Activated CD4-positive, alpha-beta T cell treated with anti-CD3 and anti-CD28 coated beads, Interleukin-2, amount 50 U/mL, for 48 hours (primary cell): ENCODE measurements at regions not wholly inside any gene's neighbourhood (a gene's known extent, or its start where the extent isn't known, plus 50 kb on each side); places are given as distances from the start of the nearest gene placed in this dataset.
"Not testable (repeated sequence)": the region's sequence is repeated elsewhere in the genome, so short reads cannot be mapped to it uniquely, and the experiment has no call there.

Source experiments
- DNase-seq, 2 experiments: peaks; one replicate each; pipeline ENCODE4 v3.0.0-alpha.2; 2020

DNA sequence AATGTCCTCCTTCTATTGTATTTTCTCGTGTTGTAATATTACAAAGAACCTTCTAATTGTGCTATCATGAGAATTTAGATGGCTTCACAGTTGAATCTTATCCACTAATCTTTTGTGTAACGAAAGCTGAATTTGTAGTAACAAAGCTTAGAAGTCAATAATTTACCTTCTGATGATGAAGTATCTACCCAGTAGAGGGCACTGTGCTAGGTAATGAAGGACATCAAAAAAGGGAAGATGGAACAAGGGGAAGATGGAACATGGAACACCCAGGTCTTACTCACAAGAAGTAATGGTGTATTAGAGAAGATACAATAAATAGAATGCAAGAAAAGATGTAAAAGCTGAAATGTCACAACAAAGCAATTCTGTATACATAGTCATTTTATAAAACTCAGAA lies 131.0 kb upstream of the CCNG1 start:
- DNase-seq = no peak

DNA sequence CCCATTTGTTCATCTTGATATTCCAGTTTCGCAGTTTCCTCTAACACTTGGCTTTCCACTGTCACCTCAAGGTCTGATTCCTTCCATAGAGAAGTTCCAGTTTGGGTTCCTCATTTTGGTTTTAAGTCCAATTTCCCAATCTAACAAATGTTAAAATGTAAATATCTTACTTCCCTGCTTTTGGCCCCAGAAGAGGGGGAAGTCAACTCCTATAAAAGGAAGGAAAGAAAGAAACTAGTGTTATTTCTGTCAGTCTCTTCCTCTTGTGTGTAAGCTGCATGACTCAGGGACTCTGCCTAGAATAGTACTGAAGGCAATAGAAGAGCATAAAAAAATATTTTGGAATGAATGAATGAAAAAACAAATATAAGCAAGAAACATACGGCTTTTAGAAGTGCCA lies 127.5 kb upstream of the CCNG1 start:
- no peak for DNase-seq

DNA sequence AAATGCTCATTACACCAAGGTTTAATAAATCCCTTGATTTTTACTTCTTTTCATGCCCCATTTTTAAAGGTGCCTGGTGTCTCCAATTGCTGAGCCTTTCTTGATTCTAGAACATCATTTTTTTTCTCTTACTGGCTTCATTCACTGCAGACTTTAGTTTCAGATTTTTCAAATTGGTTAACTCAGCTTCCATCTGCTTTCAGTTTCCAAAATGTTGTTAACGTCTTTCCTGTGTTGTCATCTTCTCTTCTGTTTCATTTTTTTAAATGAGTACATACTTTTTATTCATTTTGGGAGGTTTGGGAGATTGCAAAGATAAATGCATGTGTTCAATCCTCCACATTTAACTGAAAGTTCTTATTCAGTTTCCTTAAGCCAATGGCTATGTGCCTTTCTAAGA lies 126.4 kb upstream of the CCNG1 start:
- DNase-seq = no peak

DNA sequence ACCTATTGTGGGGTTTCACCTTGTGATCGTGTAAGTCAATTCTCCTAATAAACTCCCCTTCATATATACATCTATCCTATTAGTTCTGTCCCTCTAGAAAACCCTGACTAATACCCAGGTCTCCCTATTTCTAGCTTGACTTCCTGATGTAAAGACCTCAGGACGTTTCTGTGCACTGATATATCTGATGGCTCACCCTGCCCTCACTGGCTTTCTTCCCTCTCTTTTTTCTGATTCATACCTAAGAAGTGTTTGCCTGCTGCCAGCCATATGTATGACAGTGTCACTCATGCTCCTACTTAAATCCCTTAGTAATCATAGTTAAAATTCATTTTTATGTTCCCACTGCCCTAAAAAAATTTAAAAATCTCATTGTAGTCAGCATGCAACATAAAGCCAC lies 124.8 kb upstream of the CCNG1 start:
- no peak for DNase-seq

DNA sequence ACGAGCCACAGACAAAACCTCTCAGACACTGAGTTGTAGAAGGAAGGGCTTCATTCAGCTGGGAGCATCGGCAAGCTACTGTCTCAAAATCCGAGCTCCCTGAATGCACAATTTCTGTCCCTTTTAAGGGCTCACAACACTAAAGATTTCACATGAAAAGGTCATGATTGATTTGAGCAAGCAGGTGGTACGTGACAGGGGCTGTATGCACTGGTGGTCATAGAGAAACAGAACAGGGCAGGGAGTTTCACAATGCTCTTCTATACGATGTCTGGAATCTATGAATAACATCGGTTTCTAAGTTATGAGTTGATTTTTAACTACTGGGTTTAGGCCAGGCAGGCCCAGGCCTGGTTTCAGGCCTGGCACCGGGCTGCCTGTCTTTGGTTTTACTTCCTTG lies 124.3 kb upstream of the CCNG1 start:
- DNase-seq = not testable (repeated sequence)

DNA sequence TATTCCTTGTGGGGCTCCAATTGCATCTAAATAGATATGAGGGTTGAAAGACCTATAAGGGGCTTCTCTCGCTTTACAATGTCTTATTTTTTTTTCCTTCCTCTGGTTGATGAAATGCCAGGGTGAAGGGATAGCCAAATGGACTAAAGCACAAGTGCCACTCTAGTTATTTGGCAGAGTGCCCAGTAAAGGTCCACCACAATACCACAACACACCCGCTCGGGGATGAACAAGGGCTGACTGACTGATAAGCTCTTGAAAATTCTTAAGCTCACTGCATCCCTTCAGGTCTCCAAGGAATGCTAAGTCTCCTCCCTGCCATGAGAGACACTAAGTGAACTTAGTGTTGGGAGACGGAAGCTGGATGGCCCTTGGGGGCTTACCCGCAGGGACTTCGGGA lies 121.0 kb upstream of the CCNG1 start:
- not testable (repeated sequence) for DNase-seq

DNA sequence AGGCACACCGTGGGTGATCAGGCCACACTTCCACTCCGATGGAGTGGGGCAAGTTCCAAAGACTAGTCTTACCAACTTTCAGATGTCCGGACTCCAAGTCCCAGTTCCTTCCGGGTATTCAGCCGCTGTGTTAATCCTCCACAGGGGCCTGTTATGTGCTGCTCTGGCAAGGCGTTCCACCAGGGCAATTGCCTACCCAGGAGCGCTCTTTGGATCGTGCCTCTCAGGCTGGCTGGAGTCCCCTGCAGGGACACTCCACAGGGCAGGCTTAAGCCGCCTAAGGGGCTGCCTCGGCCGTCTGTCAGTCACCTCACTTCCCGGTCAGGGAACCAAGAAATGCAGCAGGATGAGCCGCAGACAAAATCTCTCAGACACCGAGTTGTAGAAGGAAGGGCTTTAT lies 118.7 kb upstream of the CCNG1 start:
- DNase-seq = no peak

DNA sequence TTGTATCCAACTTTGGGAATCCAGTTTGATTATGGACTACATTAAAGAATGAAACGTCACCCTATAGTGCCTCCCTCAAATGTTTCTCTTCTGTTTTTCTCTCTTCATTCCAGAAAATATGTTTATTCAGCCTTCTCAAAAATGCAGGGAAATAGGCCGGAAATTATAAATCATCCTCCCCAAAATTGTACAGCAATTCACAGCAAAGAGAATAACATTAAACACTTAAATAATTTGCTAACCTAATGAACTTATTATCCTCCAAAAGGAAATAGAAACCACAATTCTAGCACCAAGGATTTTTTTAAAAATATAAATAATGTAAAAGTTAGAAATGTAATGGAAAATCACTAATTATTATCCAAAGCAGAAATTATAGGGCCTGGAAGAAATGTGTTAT lies 115.9 kb upstream of the CCNG1 start:
- DNase-seq = no peak

DNA sequence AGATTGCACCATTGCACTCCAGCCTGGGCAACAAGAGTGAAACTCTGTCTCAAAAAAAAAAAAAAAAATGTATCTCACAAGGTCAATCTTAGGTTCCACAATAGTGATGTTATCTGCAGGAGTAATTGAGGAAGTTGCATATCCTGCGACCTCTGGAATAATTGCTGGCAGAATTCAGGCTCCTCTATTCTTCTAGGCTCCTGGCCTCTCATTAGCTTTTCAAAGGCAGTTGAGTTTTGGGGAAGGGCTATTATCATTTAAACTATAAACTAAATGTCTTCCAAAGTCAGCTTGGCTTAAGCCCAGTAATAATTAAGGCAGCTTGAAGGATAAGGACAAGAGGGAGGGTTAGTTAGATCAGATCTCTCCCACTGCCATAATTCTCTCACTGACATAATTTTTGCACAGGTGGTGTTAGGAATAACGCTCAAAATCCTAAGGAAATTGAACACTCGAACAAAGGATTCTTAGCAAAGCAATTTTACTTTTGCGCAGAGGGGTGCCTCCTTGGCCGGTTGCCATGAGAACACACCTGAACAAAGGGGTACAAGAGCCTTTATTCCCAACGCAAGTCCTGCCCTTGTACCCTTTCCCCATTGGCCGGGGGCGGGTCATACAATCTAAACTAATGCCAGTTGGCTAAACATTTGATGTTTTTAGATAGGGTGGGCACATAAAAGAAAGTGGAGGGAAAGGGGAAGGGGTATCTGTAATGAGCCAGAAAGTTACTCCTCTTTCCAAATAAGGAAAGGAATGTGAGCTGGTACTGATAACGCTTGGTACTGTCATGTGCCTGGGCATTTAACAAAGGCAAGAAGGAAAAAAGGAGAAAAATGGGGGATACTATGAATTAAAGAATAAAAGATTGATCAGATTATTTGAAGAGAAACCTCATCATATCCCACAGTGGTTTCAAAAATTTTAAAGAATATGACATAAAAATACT lies 106.4 kb upstream of the CCNG1 start:
- no peak for DNase-seq

DNA sequence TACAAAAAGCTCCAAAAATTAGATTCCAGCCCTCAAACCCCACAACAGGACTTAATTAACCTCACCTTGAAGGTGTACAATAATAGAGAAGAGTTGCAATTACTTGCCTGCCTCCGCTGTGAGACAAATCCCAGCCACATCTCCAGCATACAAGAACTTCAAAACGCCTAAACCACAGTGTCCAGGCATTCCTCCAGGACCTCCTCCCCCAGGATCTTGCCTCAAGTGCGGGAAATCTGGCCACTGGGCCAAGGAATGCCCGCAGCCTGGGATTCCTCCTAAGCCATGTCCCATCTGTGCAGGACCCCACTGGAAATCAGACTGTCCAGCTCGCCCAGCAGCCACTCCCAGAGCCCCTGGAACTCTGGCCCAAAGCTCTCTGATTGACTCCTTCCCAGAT lies 101.3 kb upstream of the CCNG1 start:
- not testable (repeated sequence) for DNase-seq

DNA sequence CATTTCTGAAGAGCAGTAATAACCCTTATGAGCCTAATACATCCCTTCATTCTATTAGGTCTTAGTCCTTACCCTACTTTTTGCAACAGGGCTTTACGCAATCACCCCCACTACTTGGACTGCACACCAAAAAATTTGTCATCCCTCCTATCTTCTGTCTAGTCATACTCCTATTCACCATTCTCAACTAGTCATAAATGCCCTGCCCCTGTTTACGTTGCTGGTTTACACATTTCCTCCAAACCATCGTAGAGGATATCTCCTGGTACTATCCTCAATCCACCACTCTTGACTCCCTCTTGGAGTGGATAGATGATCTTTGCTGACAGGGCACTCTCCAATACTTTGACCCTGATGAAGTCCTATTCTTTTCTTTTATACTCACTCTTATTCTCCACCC lies 98.2 kb upstream of the CCNG1 start:
- no peak for DNase-seq

DNA sequence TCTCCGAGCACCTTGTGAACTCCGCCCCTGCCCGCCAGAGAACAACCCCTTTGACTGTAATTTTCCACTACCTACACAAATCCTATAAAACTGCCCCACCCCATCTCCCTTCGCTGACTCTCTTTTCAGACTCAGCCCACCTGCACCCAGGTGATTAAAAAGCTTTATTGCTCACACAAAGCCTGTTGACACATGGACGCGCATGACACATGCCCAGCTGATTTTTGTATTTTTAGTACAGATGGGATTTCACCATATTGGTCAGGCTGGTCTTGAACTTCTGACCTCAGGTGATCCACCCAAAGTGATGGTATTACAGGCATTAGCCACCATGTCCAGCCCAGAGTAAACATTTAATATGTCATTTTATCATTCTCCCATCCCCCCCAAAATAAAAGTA lies 97.0 kb upstream of the CCNG1 start:
- DNase-seq = not testable (repeated sequence)

DNA sequence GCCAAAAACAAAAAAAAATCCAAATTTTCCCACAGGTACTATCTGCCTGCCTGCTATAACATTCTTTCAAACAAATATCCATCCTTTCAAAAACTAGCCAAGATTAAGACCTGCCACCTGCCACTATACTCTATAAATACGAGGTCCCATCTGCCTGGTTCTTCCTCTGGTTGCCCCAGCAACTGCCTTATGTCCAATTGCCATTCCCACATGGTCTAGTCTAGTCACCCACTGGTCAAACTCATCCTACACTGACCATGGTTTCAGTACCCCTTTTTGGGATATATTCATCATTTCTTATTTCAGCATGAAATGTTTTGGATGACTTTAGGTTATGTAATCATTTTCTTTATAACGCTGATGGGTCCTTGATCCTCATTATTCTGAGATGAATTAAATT lies 95.1 kb upstream of the CCNG1 start:
- no peak for DNase-seq

DNA sequence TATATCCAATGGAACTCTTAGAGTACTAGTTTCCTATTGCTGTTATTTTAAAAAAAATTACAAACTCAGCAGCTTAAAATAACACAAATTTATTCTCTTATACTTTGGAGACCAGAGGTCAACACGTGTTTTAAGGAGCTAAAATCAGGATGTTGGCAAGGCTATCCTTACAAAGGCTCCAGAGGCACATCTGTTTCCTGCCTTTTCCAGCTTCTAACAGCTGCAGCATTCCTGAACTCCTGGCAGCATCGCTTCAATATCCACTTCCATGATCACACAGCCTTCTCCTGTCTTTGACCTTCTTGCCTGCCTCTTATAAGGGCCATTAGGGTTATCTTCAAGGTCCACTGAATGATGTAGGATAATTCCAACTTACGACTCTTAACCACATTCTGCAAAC lies 92.2 kb upstream of the CCNG1 start:
- DNase-seq = no peak

DNA sequence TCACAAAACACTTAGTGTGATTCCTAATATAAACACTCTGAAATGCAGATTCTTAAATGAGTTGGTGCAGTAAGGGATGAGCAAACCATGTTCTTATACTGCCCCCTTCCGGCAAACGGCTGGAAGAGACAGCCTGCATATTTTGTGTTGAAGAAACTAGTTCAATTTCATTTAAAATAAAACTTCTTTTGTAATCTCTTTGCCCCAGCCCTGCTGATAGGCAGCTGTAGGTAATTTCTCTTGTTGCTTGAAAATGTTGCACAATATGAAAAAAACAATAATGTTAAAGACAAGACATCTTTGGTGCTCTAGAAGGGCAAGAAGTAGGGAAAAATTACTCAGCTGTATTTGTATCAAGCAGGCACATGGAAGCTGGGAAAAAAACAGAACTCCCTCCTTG lies 89.7 kb upstream of the CCNG1 start:
- peak; percentile 45 to 57 for DNase-seq

DNA sequence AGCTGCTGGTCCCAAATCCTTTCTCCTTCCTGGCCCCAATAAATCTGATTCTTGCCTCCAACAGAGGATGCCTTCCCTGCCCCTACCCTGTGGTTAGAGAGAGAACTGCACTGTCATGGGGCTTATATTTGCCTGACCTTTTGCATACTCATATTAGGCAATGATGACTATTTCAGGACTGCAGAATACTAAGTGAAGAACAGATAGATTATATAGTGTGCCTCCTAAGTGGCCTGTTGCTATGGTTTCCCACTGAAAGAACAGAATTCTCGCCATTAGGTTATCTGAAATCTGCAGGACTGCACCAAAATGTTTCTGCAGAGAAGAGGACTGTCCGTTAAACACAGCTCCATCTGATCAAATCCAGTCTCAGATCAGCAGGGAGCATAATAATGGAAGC lies 87.3 kb upstream of the CCNG1 start:
- DNase-seq = no peak

DNA sequence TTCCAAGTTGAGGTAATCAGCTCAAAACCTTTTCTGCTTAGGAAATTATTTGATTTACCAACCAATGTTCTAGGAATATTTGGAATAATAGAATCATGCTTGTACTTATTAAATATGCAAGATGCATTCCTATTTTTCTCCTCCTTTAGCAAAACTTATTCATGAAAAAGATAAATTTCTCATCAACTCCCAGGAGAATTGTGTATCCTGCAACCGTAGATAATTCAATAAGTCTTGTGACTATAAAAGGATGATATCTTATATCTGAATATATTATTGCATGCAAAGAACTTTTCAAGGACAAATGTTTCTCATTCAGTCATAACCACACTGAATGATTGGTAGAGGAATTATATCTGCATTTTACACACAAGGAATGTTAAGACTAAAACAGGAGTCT lies 84.9 kb upstream of the CCNG1 start:
- DNase-seq = no peak

DNA sequence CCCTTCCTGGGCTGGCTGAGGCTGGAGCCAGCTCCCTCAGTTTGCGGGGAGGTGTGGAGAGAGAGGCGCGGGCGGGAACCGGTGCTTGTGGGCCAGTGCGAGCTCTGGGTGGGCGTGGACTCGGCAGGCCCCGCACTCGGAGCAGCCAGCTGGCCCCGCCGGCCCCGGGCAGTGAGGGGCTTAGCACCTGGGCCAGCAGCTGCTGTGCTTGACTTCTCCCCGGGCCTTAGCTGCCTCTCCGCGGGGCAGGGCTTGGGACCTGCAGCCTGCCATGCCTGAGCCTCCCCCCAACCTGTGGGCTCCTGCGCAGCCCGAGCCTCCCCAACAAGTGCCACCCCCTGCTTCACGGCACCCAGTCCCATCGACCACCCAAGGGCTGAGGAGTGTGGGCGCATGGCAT lies 81.6 kb upstream of the CCNG1 start:
- DNase-seq = not testable (repeated sequence)

DNA sequence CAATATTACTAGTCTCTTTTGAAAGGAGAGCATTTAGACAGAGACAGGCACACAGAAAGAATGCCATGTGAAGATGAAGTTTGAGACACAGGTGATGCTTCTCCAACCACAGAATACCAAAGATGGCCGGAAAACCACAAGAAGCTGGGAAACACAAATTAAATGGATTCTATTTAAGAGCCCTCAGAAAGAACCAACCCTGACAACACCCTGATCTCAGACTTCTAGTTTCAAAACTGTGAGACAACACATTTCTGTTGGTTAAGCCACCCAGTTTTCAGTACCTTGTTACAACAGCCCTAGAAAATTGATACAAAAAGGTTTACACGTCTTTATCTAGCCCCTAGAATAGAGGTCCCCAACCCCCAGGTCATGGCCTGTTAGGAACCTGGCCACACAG lies 79.8 kb upstream of the CCNG1 start:
- no peak for DNase-seq

DNA sequence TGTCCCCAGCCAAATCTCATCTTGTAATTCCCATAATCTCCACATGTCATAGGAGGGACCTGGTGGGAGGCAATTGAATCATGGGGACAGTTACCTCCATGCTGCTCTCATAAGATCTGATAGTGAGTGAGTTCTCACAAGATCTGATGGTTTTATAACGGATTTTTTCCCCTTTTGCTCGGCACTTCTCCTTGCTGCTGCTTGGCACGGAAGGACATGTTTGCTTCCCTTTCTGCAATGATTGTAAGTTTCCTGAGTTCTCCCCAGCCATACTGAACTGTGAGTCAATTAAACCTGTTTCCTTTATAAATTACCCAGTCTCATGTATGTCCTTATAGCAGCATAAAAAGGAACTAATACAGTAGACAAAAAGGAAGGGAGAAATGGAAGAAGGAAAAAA lies 76.7 kb upstream of the CCNG1 start:
- no peak for DNase-seq

DNA sequence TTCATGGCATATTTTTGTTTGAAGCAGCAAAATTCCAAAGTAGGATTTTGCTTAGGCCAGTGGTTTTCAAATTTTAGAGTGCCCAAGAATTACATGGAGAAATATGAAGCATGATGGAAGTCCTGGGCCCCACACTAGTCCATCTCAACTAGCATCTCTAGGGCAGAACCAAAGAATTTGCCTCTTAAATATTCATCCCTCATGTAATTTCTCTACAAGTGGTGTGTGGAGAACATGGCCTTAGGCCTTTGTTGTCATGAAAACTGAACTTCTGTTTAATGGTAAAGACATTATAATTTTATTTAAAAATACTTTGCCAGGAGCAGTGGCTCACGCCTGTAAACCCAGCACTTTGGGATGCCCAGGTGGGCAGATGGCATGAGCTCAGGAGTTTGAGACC lies 75.9 kb upstream of the CCNG1 start:
- no peak for DNase-seq

DNA sequence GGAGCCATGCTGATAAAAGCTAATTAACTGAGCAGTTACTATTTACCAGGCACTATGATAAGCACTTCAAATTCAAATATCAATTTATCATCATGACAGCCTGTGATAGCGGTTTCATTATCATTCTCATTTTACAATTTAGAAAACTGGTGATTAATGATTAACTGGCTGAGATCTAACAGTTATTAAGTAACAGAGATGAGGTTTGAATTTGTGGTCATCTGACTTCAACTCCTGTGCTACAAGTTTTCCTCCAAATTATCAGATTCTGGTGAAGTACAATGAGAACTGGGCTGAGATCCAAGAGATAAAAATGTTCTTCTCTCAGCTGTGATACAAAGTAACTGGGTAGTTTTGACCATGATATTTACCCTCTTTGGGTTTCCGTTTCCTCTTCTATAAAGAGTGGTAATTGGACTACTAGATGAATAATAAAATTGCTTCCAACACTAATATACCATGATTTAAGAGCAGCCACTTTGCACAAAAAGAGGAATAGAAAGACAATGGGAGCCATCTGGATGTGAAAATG lies 74.5 kb upstream of the CCNG1 start:
- no peak for DNase-seq

DNA sequence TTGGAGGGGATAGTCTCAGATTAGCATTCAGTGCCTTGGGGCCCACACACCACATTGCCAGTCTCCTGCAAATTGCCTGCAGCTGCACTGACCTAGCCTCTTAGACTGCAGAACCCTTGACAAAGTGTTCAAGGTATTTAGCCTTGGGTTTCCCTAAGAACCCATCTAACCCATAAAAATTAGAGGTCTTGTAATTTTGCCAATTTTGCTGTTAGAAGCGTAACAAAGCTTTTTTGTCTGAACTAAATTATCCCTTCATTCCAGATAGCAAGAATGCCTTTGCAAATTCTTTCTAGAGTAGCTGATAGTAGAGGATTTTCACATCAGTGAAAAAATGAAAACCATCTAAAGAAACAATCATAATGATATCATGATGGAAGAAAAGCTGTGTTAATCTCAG lies 74.0 kb upstream of the CCNG1 start:
- DNase-seq = no peak

DNA sequence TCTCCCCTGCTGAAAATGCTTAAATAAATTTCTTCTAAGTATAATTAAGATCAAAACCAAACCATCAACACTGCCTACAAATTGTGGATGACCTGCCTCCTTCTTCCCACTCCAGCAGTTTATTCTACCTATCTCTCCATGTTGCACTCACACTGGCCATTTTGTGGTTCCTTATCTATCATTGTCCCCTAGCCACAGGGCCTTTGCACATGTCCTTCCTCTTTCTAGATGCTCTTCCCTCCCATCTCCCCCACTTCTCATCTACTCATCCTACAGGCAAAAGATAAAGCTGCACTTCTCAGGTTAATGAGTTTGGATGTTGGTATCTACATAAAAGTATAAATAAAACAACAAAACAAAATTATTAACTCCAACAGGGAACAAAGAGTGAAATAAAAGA lies 70.6 kb upstream of the CCNG1 start:
- DNase-seq = no peak
